ENCODE measurements at regions not wholly inside any gene's neighbourhood (a gene's known extent, or its start where the extent isn't known, plus 50 kb on each side); places are given as distances from the start of the nearest gene placed in this dataset.
A peak's percentile ranks its signal among the peaks of the same experiment; 100 is the strongest.

DNA sequence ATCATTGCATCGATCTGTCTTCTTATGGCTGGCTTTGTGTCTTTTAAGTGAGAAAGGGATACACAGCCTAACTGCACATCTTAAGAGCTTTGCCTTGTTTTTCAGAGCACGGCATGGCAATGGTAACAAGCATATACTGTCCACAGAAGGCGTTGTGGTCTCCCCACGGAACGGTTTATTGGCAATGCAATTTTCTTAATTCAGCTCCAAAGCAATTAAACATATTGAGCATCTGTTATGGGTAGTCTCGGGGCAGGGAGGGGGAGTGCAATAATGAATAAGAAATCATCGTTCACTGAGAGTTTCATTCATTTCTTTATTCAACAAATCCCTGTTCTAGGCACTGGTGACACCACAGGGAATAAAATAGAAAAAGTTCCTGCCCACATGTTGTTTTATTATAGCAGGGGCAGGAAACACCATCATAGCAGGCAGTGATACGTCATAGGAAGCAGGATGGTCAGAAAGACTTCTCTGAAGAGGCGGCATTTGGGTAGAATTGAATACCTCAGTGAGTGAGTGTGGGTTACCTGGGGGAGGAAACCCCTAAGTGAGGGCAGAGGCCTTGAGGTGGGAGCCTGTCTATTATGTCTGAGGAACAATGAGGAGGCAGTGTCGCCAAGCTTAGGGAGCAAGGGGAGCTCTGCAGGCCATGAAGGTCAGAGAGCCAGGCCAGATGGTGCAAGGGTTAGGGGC is 185.7 kb upstream of the KL start:
- H3K4me2 ChIP-seq = peak overlapping the region; percentile 72
- no peak for DNase-seq
- intact Hi-C loops (cut with micrococcal nuclease; ENCODE audit: unreplicated experiment) = no loop called here
- H3K4me1 ChIP-seq (replicated peaks; ENCODE audit: insufficient read depth) = peaks cover 34% of the 10 kb centered on the region
- no peaks in the 10 kb centered on the region for H3K9me2 ChIP-seq (ENCODE audit: insufficient read depth)
- POLR2A ChIA-PET (ENCODE audit: unreplicated experiment) = interaction anchor here (0.5 kb wide), 1 partner anchor 393 kb away, joined by 3 read pairs; no protein-coding TSS in a partner anchor
- TF ChIP-seq, protein P1, sequence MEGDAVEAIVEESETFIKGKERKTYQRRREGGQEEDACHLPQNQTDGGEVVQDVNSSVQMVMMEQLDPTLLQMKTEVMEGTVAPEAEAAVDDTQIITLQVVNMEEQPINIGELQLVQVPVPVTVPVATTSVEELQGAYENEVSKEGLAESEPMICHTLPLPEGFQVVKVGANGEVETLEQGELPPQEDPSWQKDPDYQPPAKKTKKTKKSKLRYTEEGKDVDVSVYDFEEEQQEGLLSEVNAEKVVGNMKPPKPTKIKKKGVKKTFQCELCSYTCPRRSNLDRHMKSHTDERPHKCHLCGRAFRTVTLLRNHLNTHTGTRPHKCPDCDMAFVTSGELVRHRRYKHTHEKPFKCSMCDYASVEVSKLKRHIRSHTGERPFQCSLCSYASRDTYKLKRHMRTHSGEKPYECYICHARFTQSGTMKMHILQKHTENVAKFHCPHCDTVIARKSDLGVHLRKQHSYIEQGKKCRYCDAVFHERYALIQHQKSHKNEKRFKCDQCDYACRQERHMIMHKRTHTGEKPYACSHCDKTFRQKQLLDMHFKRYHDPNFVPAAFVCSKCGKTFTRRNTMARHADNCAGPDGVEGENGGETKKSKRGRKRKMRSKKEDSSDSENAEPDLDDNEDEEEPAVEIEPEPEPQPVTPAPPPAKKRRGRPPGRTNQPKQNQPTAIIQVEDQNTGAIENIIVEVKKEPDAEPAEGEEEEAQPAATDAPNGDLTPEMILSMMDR (conservative IDR thresholded peaks at IDR 0.05) = no peak
- no peak for TF ChIP-seq EZH2 (IDR thresholded peaks at IDR 0.05; ENCODE audit: low read depth)
- H3F3A ChIP-seq (ENCODE audit: insufficient read depth, low read depth) = peaks cover 38% of the 10 kb centered on the region
- H3K36me3 ChIP-seq (ENCODE audit: low read depth) = no peaks in the 10 kb centered on the region
- peak overlapping the region; percentile 98 for H3K27ac ChIP-seq
- H3K4me3 ChIP-seq = no peak overlapping the region; the same call in 1 of the 2 replicates
- CTCF ChIA-PET = interaction anchor here (0.6 kb wide), 1 partner anchor 76 kb away, joined by 8 read pairs; no protein-coding TSS in a partner anchor
- no TSS peak for BruUV-seq (replicated peaks)
- no peaks in the 10 kb centered on the region for H3K27me3 ChIP-seq (ENCODE audit: insufficient read depth, low read depth)
- H2AFZ ChIP-seq = peak overlapping the region; percentile 49
- peaks cover 12% of the 10 kb centered on the region; the same call in 1 of the 2 replicates for H3K9me3 ChIP-seq (ENCODE audit: insufficient read depth, low read depth)
- H3K79me2 ChIP-seq (ENCODE audit: low read depth) = no peaks in the 10 kb centered on the region
- no peaks in the 10 kb centered on the region for H4K20me1 ChIP-seq (ENCODE audit: insufficient read depth)

DNA sequence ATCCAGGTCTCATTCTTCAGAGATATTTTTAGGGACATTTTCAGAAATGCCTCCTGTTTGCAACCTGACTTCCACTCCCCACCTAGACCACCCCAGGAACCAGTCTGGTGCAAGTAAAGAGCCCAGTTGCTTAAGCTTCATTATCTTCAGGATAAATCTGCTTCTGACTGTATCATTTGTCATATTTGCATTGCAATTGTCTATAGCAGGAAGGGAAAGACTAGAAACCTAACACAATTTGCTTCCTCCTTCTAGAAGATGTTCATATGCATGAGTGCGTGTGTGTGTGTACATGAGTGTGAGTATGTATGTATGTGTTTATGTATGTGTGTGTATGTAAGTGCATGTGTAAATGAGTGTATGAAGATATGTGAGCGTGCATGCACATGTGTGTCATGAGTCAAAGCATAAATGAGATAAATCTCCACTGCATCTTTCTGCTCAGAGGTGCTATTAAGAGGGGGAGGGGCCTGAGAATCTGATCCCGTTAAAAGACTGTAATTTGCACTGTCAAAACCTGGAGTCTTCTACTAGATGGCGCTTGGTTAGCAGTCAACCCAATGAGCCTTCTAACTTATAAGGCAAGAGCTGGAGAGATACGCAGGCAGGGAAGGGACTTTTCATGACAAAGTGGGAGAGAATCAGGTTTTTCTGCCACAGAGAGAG is 178.8 kb upstream of the KL start:
- Histone ChIP-seq H3K4me3 (no peak overlapping the region), H3K27me3 (ENCODE audit: insufficient read depth, low read depth) (no peaks in the 10 kb centered on the region), H3K4me1 (replicated peaks; ENCODE audit: insufficient read depth) (peaks cover 17% of the 10 kb centered on the region), H3K27ac (peak overlapping the region; percentile 48), H3K79me2 (ENCODE audit: low read depth) (no peaks in the 10 kb centered on the region), H3K9me3 (ENCODE audit: insufficient read depth, low read depth) (peaks cover 12% of the 10 kb centered on the region; the same call in 1 of the 2 replicates), H2AFZ (peak overlapping the region; percentile 61; the same call in 1 of the 2 replicates), H3K36me3 (ENCODE audit: low read depth) (no peaks in the 10 kb centered on the region), H4K20me1 (ENCODE audit: insufficient read depth) (no peaks in the 10 kb centered on the region), H3K9me2 (ENCODE audit: insufficient read depth) (no peaks in the 10 kb centered on the region), H3F3A (ENCODE audit: insufficient read depth, low read depth) (peaks cover 5% of the 10 kb centered on the region; the same call in 1 of the 2 replicates), H3K4me2 (peak overlapping the region; percentile 4; the same call in 1 of the 2 replicates)
- no TSS peak for BruUV-seq (replicated peaks)
- ChIA-PET CTCF (no interaction called here), POLR2A (ENCODE audit: unreplicated experiment) (no interaction called here)
- DNase-seq = peak in 1 of 2 experiments; percentile 63
- intact Hi-C loops (cut with micrococcal nuclease; ENCODE audit: unreplicated experiment) = no loop called here
- TF ChIP-seq, protein P1 (conservative IDR thresholded peaks at IDR 0.05) = no peak
- TF ChIP-seq EZH2 (IDR thresholded peaks at IDR 0.05; ENCODE audit: low read depth) = no peak

DNA sequence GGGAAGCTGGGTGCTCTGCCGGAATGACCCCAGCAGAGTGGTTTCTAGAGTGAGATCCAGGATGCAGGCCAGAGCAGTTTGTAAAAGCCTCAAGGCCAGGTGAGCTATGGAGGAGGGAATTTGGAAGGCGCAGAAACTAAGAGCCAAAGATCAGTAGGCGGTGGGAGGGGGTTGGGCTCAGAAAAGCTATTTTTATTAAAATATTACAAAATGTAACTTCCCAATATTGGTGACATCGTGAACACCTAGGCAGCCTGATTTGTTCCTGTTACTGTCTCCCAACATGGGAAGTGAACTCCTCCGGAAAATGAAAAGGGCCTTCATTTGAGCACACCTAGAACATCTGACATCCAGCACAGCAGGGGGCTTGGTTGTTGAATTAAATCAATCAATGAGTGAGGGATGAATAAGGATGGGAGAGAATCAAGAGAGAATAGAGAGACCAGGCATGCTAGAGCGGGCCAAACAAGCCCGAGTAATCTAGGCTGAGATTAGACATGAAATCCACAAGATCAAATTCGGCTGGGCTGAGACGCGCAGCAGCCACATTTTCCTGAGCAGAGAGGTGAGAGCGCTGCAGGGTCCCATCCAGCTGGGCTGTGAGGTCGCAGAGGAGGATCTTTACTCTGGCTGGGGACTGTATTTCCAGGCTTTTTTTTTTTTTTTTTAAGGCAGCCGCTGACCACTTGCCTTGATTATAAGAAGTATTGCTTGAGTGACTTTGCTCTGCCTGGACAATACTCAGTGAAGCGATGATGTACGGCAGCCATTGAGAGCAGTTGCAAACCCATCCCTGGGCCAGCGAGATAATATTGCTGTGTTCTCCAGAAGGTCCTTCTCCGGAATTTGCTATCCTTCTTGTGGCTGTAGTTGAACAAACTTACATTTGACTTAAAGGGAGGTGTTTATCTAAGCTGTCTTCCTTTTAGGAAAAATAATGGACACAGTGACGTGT is 178.0 kb upstream of the KL start:
- no peak overlapping the region for H3K4me3 ChIP-seq
- BruUV-seq (replicated peaks) = no TSS peak
- H3K79me2 ChIP-seq (ENCODE audit: low read depth) = no peaks in the 10 kb centered on the region
- peaks cover 12% of the 10 kb centered on the region; the same call in 1 of the 2 replicates for H3K9me3 ChIP-seq (ENCODE audit: insufficient read depth, low read depth)
- no peaks in the 10 kb centered on the region for H3K36me3 ChIP-seq (ENCODE audit: low read depth)
- no peaks in the 10 kb centered on the region for H3K9me2 ChIP-seq (ENCODE audit: insufficient read depth)
- no peak for TF ChIP-seq EZH2 (IDR thresholded peaks at IDR 0.05; ENCODE audit: low read depth)
- TF ChIP-seq, protein P1 (conservative IDR thresholded peaks at IDR 0.05) = no peak
- ChIA-PET CTCF (no interaction called here), POLR2A (ENCODE audit: unreplicated experiment) (no interaction called here)
- no peak overlapping the region for H3K4me2 ChIP-seq
- H3K27me3 ChIP-seq (ENCODE audit: insufficient read depth, low read depth) = no peaks in the 10 kb centered on the region
- intact Hi-C loops (cut with micrococcal nuclease; ENCODE audit: unreplicated experiment) = no loop called here
- no peaks in the 10 kb centered on the region for H4K20me1 ChIP-seq (ENCODE audit: insufficient read depth)
- peaks cover 17% of the 10 kb centered on the region for H3K4me1 ChIP-seq (replicated peaks; ENCODE audit: insufficient read depth)
- H3F3A ChIP-seq (ENCODE audit: insufficient read depth, low read depth) = peaks cover 5% of the 10 kb centered on the region; the same call in 1 of the 2 replicates
- DNase-seq = no peak
- peak overlapping the region; percentile 48; the same call in 1 of the 2 replicates for H3K27ac ChIP-seq
- H2AFZ ChIP-seq = no peak overlapping the region
